Liver (tissue), 8 donors: ENCODE measurements at regions not wholly inside any gene's neighbourhood (a gene's known extent, or its start where the extent isn't known, plus 50 kb on each side); places are given as distances from the start of the nearest gene placed in this dataset.

Experiments
- DNase-seq: peaks from one replicate; pipeline ENCODE4 v3.0.0-alpha.2; 2017; ENCODE audit warnings: low spot score
- H3K27ac ChIP-seq, 2 donors: one replicate each; pipeline ENCODE4 v1.7.0; 2013; ENCODE audit warnings: inconsistent platforms in 2 of 2, low read length in 2 of 2, control low read depth in 1 of 2, low read depth in 1 of 2, mild to moderate bottlenecking in 1 of 2
- H3K27me3 ChIP-seq, 4 donors: one replicate each; pipeline versions ENCODE4 v1.6.1 to v1.7.0; 2013; ENCODE audit warnings: low read length in 3 of 4, inconsistent platforms in 1 of 4, mild to moderate bottlenecking in 1 of 4, moderate library complexity in 1 of 4; ENCODE audit not compliant: control insufficient read depth in 4 of 4, insufficient read depth in 4 of 4
- H3K36me3 ChIP-seq, 4 donors: one replicate each; pipeline versions ENCODE4 v1.6.1 to v1.7.0; 2013; ENCODE audit warnings: low read length in 3 of 4, mild to moderate bottlenecking in 3 of 4, low read depth in 1 of 4, moderate library complexity in 1 of 4; ENCODE audit not compliant: control insufficient read depth in 4 of 4, insufficient read depth in 3 of 4
- H3K4me1 ChIP-seq, 4 donors: one replicate each; pipeline versions ENCODE4 v1.6.1 to v1.7.0; 2013; ENCODE audit warnings: low read length in 3 of 4, mild to moderate bottlenecking in 3 of 4, moderate library complexity in 1 of 4; ENCODE audit not compliant: control insufficient read depth in 4 of 4, insufficient read depth in 4 of 4
- H3K4me3 ChIP-seq, 3 donors: one replicate each; pipeline versions ENCODE4 v1.6.1 to v1.7.0; 2013; ENCODE audit warnings: low read length in 3 of 3, control low read depth in 1 of 3, low read depth in 1 of 3, mild to moderate bottlenecking in 1 of 3
- H3K9ac ChIP-seq, 2 donors: one replicate each; pipeline ENCODE4 v1.7.0; 2013; ENCODE audit warnings: low read length in 2 of 2, mild to moderate bottlenecking in 2 of 2, moderate library complexity in 2 of 2, control low read depth in 1 of 2, low read depth in 1 of 2
- H3K9me3 ChIP-seq, 4 donors: one replicate each; pipeline versions ENCODE4 v1.6.1 to v1.7.0; 2013; ENCODE audit warnings: low read length in 3 of 4; ENCODE audit not compliant: control insufficient read depth in 4 of 4
- EGR1 ChIP-seq, 2 donors: IDR thresholded peaks; 2 replicates each; pipeline ENCODE4 v1.6.1; 2016 to 2018; ENCODE audit warnings: antibody characterized with exemption in 2 of 2, low read depth in 2 of 2
- FOXA1 ChIP-seq: IDR thresholded peaks from 2 replicates; pipeline ENCODE4 v1.6.1; 2016; ENCODE audit warnings: antibody characterized with exemption
- FOXA2 ChIP-seq: IDR thresholded peaks from 2 replicates; pipeline ENCODE4 v1.6.1; 2016; ENCODE audit warnings: antibody characterized with exemption
- GABPA ChIP-seq, 2 donors: IDR thresholded peaks in 1 of 2; conservative IDR thresholded peaks in 1 of 2; 2 replicates each; pipeline ENCODE4 v1.6.1; 2016; ENCODE audit warnings: antibody characterized with exemption in 2 of 2, mild to moderate bottlenecking in 1 of 2, moderate library complexity in 1 of 2
- HNF4A ChIP-seq, 2 donors: conservative IDR thresholded peaks; 2 replicates each; pipeline ENCODE4 v1.6.1; 2016; ENCODE audit warnings: antibody characterized with exemption in 2 of 2, mild to moderate bottlenecking in 2 of 2
- HNF4G ChIP-seq: IDR thresholded peaks from 2 replicates; pipeline ENCODE4 v1.6.1; 2016; ENCODE audit warnings: antibody characterized with exemption
- JUND ChIP-seq, 2 donors: IDR thresholded peaks; 2 replicates each; pipeline ENCODE4 v1.6.1; 2016; ENCODE audit warnings: antibody characterized with exemption in 2 of 2
- MAX ChIP-seq: IDR thresholded peaks from 2 replicates; pipeline ENCODE4 v1.6.1; 2016; ENCODE audit warnings: antibody characterized with exemption
- NR2F2 ChIP-seq: IDR thresholded peaks from 2 replicates; pipeline ENCODE4 v1.6.1; 2016; ENCODE audit warnings: antibody characterized with exemption
- RAD21 ChIP-seq, 2 donors: IDR thresholded peaks; 2 replicates each; pipeline ENCODE4 v1.6.1; 2016; ENCODE audit warnings: antibody characterized with exemption in 2 of 2, mild to moderate bottlenecking in 2 of 2
- RXRA ChIP-seq, 2 donors: IDR thresholded peaks; 2 replicates each; pipeline ENCODE4 v1.6.1; 2017 to 2018; ENCODE audit warnings: antibody characterized with exemption in 2 of 2, mild to moderate bottlenecking in 1 of 2
- SP1 ChIP-seq: IDR thresholded peaks from 2 replicates; pipeline ENCODE4 v1.6.1; 2018; ENCODE audit warnings: antibody characterized with exemption, mild to moderate bottlenecking
- TAF1 ChIP-seq: conservative IDR thresholded peaks from 2 replicates; pipeline ENCODE4 v1.6.1; 2016; ENCODE audit warnings: antibody characterized with exemption, mild to moderate bottlenecking
- YY1 ChIP-seq: IDR thresholded peaks from 2 replicates; pipeline ENCODE4 v1.6.1; 2016; ENCODE audit warnings: antibody characterized with exemption, mild to moderate bottlenecking
- WGBS: extraction: QIAGEN DNeasy Blood & Tissue Kit; methylation state at CpG from one replicate; pipeline ENCODE4 v1.1.7; 2013; 5-methylcytosine and 5-hydroxymethylcytosine counted together
- TF ChIP-seq, protein P1 (sequence below): IDR thresholded peaks from 2 replicates; pipeline ENCODE4 v1.6.1; 2016; ENCODE audit warnings: antibody characterized with exemption, mild to moderate bottlenecking
- TF ChIP-seq, protein P2 (sequence below): IDR thresholded peaks from 2 replicates; pipeline ENCODE4 v1.6.1; 2016; ENCODE audit warnings: antibody characterized with exemption
- TF ChIP-seq, protein P3 (sequence below): IDR thresholded peaks from 2 replicates; pipeline ENCODE4 v1.6.1; 2016; ENCODE audit warnings: antibody characterized with exemption
- TF ChIP-seq, protein P4 (sequence below): fragments of 150-350 bp; IDR thresholded peaks from 2 replicates; pipeline ENCODE4 v1.5.1; 2017; ENCODE audit warnings: improper control_type of control experiment, low read depth, low read length; ENCODE audit not compliant: missing input control
- donor health status: healthy.
- donor health status: healthy.
- donor health status: healthy.
- donor health status: healthy.
- donor health status: healthy.

GRCh38 chrX:27399146-27399456 is 64.0 kb downstream of the PPP4R3C start (continued):
- TF ChIP-seq, protein P1, sequence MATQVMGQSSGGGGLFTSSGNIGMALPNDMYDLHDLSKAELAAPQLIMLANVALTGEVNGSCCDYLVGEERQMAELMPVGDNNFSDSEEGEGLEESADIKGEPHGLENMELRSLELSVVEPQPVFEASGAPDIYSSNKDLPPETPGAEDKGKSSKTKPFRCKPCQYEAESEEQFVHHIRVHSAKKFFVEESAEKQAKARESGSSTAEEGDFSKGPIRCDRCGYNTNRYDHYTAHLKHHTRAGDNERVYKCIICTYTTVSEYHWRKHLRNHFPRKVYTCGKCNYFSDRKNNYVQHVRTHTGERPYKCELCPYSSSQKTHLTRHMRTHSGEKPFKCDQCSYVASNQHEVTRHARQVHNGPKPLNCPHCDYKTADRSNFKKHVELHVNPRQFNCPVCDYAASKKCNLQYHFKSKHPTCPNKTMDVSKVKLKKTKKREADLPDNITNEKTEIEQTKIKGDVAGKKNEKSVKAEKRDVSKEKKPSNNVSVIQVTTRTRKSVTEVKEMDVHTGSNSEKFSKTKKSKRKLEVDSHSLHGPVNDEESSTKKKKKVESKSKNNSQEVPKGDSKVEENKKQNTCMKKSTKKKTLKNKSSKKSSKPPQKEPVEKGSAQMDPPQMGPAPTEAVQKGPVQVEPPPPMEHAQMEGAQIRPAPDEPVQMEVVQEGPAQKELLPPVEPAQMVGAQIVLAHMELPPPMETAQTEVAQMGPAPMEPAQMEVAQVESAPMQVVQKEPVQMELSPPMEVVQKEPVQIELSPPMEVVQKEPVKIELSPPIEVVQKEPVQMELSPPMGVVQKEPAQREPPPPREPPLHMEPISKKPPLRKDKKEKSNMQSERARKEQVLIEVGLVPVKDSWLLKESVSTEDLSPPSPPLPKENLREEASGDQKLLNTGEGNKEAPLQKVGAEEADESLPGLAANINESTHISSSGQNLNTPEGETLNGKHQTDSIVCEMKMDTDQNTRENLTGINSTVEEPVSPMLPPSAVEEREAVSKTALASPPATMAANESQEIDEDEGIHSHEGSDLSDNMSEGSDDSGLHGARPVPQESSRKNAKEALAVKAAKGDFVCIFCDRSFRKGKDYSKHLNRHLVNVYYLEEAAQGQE, result no peak
- TF ChIP-seq YY1, result no peak

DNA sequence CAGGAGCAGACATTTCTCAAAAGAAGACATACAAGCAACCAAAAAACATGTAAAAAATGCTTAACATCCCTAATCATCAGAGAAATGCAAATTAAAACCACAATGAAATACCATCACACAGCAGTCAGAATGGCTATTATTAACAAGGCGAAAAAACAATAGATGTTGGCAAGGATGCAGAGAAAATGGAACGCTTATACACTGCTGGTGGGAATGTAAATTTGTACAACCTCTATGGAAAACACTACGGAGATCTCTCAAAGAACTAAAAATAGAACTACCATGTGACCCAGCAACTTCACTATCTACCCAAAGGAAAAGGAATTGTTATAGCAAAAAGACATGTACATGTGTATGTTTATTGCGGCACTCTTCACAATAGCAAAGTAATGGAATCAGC is 71.5 kb downstream of the PPP4R3C start:
- no peak overlapping the region for H3K9ac ChIP-seq

More for the DNA sequence above, 71.5 kb downstream of the PPP4R3C start:
- no peak for DNase-seq
- TF ChIP-seq NR2F2, result no peak
- no peak for TF ChIP-seq HNF4A (conservative IDR thresholded peaks at IDR 0.05)
- TF ChIP-seq TAF1, result no peak
- no peak for TF ChIP-seq SP1
- no peak for TF ChIP-seq RAD21 (IDR thresholded peaks at IDR 0.05)
- no peak for TF ChIP-seq GABPA (IDR thresholded peaks at IDR 0.05 in 1 of 2, conservative IDR thresholded peaks at IDR 0.05 in 1 of 2)
- no peak for TF ChIP-seq YY1
- TF ChIP-seq HNF4G, result no peak
- TF ChIP-seq, protein P1, result no peak
- TF ChIP-seq, protein P2, sequence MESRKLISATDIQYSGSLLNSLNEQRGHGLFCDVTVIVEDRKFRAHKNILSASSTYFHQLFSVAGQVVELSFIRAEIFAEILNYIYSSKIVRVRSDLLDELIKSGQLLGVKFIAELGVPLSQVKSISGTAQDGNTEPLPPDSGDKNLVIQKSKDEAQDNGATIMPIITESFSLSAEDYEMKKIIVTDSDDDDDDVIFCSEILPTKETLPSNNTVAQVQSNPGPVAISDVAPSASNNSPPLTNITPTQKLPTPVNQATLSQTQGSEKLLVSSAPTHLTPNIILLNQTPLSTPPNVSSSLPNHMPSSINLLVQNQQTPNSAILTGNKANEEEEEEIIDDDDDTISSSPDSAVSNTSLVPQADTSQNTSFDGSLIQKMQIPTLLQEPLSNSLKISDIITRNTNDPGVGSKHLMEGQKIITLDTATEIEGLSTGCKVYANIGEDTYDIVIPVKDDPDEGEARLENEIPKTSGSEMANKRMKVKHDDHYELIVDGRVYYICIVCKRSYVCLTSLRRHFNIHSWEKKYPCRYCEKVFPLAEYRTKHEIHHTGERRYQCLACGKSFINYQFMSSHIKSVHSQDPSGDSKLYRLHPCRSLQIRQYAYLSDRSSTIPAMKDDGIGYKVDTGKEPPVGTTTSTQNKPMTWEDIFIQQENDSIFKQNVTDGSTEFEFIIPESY, result no peak
- TF ChIP-seq, protein P3, sequence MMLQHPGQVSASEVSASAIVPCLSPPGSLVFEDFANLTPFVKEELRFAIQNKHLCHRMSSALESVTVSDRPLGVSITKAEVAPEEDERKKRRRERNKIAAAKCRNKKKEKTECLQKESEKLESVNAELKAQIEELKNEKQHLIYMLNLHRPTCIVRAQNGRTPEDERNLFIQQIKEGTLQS, result no peak
- no peak for TF ChIP-seq FOXA1
- TF ChIP-seq EGR1 (IDR thresholded peaks at IDR 0.05; ENCODE audit: low read depth in 2 of 2), result no peak
- no peak for TF ChIP-seq JUND (IDR thresholded peaks at IDR 0.05)
- TF ChIP-seq RXRA (IDR thresholded peaks at IDR 0.05), result no peak
- TF ChIP-seq FOXA2, result no peak
- no peak for TF ChIP-seq MAX
- TF ChIP-seq, protein P4, sequence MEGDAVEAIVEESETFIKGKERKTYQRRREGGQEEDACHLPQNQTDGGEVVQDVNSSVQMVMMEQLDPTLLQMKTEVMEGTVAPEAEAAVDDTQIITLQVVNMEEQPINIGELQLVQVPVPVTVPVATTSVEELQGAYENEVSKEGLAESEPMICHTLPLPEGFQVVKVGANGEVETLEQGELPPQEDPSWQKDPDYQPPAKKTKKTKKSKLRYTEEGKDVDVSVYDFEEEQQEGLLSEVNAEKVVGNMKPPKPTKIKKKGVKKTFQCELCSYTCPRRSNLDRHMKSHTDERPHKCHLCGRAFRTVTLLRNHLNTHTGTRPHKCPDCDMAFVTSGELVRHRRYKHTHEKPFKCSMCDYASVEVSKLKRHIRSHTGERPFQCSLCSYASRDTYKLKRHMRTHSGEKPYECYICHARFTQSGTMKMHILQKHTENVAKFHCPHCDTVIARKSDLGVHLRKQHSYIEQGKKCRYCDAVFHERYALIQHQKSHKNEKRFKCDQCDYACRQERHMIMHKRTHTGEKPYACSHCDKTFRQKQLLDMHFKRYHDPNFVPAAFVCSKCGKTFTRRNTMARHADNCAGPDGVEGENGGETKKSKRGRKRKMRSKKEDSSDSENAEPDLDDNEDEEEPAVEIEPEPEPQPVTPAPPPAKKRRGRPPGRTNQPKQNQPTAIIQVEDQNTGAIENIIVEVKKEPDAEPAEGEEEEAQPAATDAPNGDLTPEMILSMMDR, result no peak
- Histone ChIP-seq H3K9me3 (no peaks in the 10 kb centered on the region), H3K4me3 (no peak overlapping the region), H3K27ac (no peak overlapping the region), H3K27me3 (no peaks in the 10 kb centered on the region), H3K36me3 (no peaks in the 10 kb centered on the region), H3K4me1 (no peaks in the 10 kb centered on the region)
- 77% methylated on average over 4 of the region's 4 CpGs for WGBS
